Vagina (tissue), 2 donors: ENCODE measurements at regions not wholly inside any gene's neighbourhood (a gene's known extent, or its start where the extent isn't known, plus 50 kb on each side); places are given as distances from the start of the nearest gene placed in this dataset.

Experiments
- DNase-seq, 2 donors: peaks; one replicate each; pipeline ENCODE4 v3.0.0-alpha.2; 2017; ENCODE audit errors: extremely low spot score in 2 of 2
- H3K27ac ChIP-seq: fragments of 200-600 bp; sonication (generic); one replicate; pipeline ENCODE4 v1.5.1; 2019
- H3K27me3 ChIP-seq: fragments of 200-600 bp; sonication (generic); one replicate; pipeline ENCODE4 v1.5.1; 2019
- H3K36me3 ChIP-seq, 2 donors: fragments of 200-600 bp; sonication (generic); one replicate each; pipeline ENCODE4 v1.5.1; 2017 to 2019
- H3K4me1 ChIP-seq: fragments of 200-600 bp; sonication (generic); one replicate; pipeline ENCODE4 v1.5.1; 2019
- H3K4me3 ChIP-seq, 2 donors: fragments of 200-600 bp; sonication (generic); 1 replicate in 1 of 2; 2 replicates in 1 of 2; pipeline ENCODE4 v1.5.1; 2016 to 2019
- H3K9me3 ChIP-seq: fragments of 200-600 bp; sonication (generic); one replicate; pipeline ENCODE4 v1.5.1; 2019
- POLR2A ChIP-seq, 2 donors: fragments of 450-650 bp; IDR thresholded peaks; one replicate each; pipeline ENCODE4 v1.6.1; 2017; ENCODE audit warnings: antibody characterized with exemption in 2 of 2, mild to moderate bottlenecking in 2 of 2, moderate library complexity in 2 of 2
- POLR2AphosphoS5 ChIP-seq, 2 donors: sonication (generic); formaldehyde crosslinking; IDR thresholded peaks; one replicate each; pipeline ENCODE4 v1.9.0; 2017; ENCODE audit warnings: antibody characterized with exemption in 2 of 2, mild to moderate bottlenecking in 2 of 2, low read depth in 1 of 2; ENCODE audit not compliant: insufficient read depth in 1 of 2
- intact Hi-C: fragments of 100-400 bp; cut with DNase I; formaldehyde crosslinking; loops from one replicate; pipeline ENCODE4 v1.15.1; 2023
- TF ChIP-seq, protein P1 (sequence below), 3 experiments: fragments of 450-650 bp in 2 of 3; fragments of 200-600 bp in 1 of 3; sonication (generic) in 1 of 3; IDR thresholded peaks; one replicate each; pipeline ENCODE4 v1.5.1; 2017 to 2019; ENCODE audit warnings: antibody characterized with exemption in 3 of 3, mild to moderate bottlenecking in 2 of 3, moderate library complexity in 2 of 3

DNA sequence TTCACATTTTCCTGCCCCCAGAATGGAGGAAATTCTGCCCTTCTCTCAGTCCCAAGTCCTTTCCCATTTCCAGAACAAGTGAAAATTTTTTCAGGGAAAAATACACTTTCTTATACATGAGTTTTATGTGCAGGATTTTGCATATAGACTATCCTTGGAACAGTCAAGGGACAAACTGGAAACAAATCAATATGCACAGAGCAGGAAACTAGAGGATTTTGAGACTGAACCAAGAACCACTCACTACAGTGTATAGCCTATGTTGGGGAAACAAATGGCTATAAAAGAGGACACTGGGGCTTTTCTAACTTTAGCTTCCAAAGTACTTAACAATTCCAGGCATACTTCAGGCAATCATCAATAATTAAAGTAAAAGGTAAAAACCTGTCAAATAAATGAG, 1036.1 kb upstream of the ARRDC3 start:
- no peak for TF ChIP-seq POLR2A (IDR thresholded peaks at IDR 0.05)
- TF ChIP-seq, protein P1, sequence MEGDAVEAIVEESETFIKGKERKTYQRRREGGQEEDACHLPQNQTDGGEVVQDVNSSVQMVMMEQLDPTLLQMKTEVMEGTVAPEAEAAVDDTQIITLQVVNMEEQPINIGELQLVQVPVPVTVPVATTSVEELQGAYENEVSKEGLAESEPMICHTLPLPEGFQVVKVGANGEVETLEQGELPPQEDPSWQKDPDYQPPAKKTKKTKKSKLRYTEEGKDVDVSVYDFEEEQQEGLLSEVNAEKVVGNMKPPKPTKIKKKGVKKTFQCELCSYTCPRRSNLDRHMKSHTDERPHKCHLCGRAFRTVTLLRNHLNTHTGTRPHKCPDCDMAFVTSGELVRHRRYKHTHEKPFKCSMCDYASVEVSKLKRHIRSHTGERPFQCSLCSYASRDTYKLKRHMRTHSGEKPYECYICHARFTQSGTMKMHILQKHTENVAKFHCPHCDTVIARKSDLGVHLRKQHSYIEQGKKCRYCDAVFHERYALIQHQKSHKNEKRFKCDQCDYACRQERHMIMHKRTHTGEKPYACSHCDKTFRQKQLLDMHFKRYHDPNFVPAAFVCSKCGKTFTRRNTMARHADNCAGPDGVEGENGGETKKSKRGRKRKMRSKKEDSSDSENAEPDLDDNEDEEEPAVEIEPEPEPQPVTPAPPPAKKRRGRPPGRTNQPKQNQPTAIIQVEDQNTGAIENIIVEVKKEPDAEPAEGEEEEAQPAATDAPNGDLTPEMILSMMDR (IDR thresholded peaks at IDR 0.05) = no peak
- no peak for TF ChIP-seq POLR2AphosphoS5 (IDR thresholded peaks at IDR 0.05; ENCODE audit: insufficient read depth in 1 of 2, low read depth in 1 of 2)
- Histone ChIP-seq H3K4me3 (no peak overlapping the region), H3K36me3 (no peaks in the 10 kb centered on the region), H3K9me3 (no peaks in the 10 kb centered on the region), H3K27me3 (no peaks in the 10 kb centered on the region), H3K27ac (no peak overlapping the region), H3K4me1 (no peaks in the 10 kb centered on the region)
- intact Hi-C loops = no loop called here
- no peak for DNase-seq

DNA sequence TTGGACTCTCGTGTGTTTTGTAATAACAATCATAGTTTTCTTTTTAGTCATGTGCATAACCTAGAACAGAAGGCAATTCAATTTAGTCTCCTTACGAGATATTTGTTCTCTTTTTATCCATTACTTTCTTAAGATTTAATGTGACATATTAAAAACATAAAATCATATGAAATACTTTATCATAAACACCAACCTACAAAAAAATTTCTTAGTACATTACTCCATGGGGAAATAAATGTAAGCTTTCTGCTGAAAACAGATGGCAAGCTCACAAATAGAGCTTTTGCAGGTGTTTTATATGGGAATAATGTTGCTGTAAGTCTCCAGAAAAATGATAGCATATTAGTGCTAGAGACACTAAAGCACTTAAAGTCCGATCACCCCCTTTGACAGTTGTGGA, 1035.2 kb upstream of the ARRDC3 start:
- Histone ChIP-seq H3K4me1 (no peaks in the 10 kb centered on the region), H3K9me3 (no peaks in the 10 kb centered on the region), H3K4me3 (no peak overlapping the region), H3K27me3 (no peaks in the 10 kb centered on the region), H3K36me3 (no peaks in the 10 kb centered on the region), H3K27ac (no peak overlapping the region)
- no peak for DNase-seq
- TF ChIP-seq, protein P1 (IDR thresholded peaks at IDR 0.05) = no peak
- TF ChIP-seq POLR2A (IDR thresholded peaks at IDR 0.05) (no peak), POLR2AphosphoS5 (IDR thresholded peaks at IDR 0.05; ENCODE audit: insufficient read depth in 1 of 2, low read depth in 1 of 2) (no peak)
- intact Hi-C loops = no loop called here

DNA sequence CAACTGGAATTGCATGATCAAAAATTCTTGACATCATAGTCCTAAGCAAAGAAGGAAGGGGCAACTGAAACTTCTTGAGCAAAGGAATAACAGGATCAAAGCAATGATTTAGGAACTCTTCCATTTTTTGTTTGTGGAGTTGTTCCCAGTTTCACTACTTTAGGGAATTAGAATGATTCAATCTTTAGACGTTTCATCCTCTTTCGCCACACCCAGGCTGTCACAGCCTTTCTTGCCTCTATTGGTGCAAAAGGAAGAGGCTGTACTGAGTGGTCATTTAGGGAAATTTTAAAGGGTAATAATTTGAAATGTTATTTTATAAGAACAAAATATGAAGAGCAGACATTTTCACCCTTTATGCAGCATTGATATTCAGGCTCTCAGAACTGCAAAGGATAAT, 1026.0 kb upstream of the ARRDC3 start:
- Histone ChIP-seq H3K9me3 (no peaks in the 10 kb centered on the region), H3K4me3 (no peak overlapping the region), H3K27ac (no peak overlapping the region), H3K36me3 (no peaks in the 10 kb centered on the region), H3K27me3 (no peaks in the 10 kb centered on the region), H3K4me1 (no peaks in the 10 kb centered on the region)
- TF ChIP-seq POLR2AphosphoS5 (IDR thresholded peaks at IDR 0.05; ENCODE audit: insufficient read depth in 1 of 2, low read depth in 1 of 2) = no peak
- TF ChIP-seq POLR2A (IDR thresholded peaks at IDR 0.05) = no peak
- TF ChIP-seq, protein P1 (IDR thresholded peaks at IDR 0.05) = no peak
- intact Hi-C loops = no loop called here
- no peak for DNase-seq

DNA sequence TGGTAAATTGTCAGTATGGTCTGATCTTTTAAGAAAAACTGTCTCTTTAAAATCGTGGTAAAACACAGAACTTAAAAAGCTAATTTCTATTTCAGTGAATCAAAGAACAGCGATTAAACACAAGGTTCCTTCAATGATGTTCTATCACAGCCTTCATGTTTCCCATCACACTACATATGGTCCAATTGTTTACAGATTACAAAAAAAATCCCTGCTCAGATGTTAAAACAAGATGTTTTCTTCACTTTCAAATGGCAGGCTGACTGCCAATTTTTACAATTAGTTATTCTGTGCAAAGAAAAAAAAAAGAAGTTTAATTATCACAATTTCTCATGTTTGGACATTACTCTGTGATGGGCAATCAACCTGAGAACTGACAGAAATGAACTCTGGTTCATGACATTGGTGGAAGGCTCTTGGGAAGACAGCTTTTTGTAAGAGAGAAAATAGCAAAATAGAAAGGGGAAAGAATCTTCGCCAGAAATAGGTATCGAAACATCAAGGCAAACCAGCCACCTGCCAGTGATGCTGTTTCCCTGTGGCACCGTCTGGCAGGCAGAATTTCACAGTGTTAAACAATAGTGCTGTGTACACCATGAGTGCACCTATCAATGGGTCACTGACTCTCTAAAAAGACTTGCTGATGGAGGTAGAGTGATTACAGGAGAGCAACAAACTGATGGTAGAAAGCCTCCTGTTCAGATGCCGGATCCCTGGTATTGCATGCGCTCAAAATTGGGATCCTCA, 1020.0 kb upstream of the ARRDC3 start:
- Histone ChIP-seq H3K27me3 (no peaks in the 10 kb centered on the region), H3K36me3 (no peaks in the 10 kb centered on the region), H3K9me3 (no peaks in the 10 kb centered on the region), H3K27ac (no peak overlapping the region), H3K4me1 (no peaks in the 10 kb centered on the region), H3K4me3 (no peak overlapping the region)
- DNase-seq = no peak
- TF ChIP-seq, protein P1 (IDR thresholded peaks at IDR 0.05) = no peak
- TF ChIP-seq POLR2A (IDR thresholded peaks at IDR 0.05) (no peak), POLR2AphosphoS5 (IDR thresholded peaks at IDR 0.05; ENCODE audit: insufficient read depth in 1 of 2, low read depth in 1 of 2) (no peak)
- intact Hi-C loops = no loop called here

DNA sequence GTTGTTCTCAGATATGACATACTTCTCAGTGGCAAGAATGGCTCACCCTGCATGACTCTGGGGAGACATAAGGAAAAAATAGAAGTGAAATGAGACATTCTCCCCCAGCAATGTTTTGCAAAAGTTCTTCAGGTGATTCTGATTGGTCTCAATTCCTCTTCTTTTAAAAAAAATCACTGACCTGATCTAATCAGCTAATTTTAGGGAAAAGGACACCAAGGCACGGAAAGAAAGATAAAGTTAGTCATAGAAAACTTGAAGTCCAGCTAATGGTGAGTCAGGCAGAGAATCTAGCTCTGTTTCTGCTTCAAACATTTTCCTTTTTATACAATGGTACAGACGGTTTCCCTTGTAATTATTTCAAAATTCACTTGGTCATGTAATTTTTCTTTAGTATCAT, 1018.9 kb upstream of the ARRDC3 start:
- intact Hi-C loops = no loop called here
- H3K27me3 ChIP-seq = no peaks in the 10 kb centered on the region
- TF ChIP-seq POLR2AphosphoS5 (IDR thresholded peaks at IDR 0.05; ENCODE audit: insufficient read depth in 1 of 2, low read depth in 1 of 2) = no peak
- TF ChIP-seq, protein P1 (IDR thresholded peaks at IDR 0.05) = no peak
- TF ChIP-seq POLR2A (IDR thresholded peaks at IDR 0.05) = no peak
- no peaks in the 10 kb centered on the region for H3K9me3 ChIP-seq
- no peak overlapping the region for H3K27ac ChIP-seq
- H3K36me3 ChIP-seq = no peaks in the 10 kb centered on the region
- no peak for DNase-seq
- H3K4me1 ChIP-seq = no peaks in the 10 kb centered on the region
- no peak overlapping the region for H3K4me3 ChIP-seq
